NCI-H345 (cell line): ENCODE measurements at regions not wholly inside any gene's neighbourhood (a gene's known extent, or its start where the extent isn't known, plus 50 kb on each side); places are given as distances from the start of the nearest gene placed in this dataset.

Experiments
- DNase-seq: peaks from one replicate; lab custom pipeline; 2025; lab: John Stamatoyannopoulos, UW

DNA sequence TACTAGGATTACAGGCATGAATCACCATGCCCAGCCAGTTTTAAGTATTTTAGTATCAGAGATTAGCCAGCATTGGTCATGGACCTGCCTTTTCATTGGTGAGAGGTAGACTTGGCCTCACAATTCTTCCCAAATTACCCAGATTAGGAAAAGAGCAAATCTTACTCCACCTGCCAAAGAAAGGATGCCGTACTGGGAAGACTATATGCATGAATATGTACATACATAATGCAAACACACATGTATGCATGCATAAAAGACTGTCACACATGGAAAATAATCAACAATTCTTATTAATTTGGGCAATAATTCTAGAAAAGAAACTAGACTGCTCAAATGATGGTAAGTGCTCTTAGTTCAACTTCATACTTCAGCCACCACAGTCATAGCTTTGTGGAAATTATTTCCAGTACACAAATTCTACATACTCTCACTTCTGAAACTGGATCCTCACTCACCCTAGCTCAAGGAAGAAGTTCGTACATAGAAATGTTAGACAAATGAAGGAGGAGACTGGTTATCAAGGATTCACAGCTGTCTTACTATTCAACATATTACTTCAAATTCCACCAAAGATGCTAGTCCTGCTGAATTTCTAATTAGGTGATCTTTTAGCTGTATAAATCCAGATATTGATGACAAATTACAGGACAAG, 73.7 kb downstream of the MINAR2 start:
- DNase-seq = no peak

DNA sequence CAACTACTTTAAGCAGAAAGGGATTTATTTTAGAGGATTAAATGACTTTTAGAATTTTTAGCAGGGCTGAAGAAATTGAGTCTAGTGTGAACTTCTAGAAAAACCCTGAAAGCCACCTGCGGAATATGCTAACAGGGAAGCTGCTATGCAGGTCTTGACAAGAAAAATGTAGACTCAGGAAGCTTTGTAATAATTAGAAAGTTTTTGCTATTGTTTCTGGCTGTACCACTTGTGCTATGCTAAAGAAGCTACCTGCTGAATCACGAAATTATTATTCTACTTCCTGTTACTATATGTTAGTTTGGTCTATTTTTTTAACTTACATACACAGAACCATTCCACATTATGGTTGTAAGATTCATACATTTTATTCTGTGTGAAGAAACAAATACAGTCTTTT, 74.0 kb upstream of the CHSY3 start:
- DNase-seq = no peak

DNA sequence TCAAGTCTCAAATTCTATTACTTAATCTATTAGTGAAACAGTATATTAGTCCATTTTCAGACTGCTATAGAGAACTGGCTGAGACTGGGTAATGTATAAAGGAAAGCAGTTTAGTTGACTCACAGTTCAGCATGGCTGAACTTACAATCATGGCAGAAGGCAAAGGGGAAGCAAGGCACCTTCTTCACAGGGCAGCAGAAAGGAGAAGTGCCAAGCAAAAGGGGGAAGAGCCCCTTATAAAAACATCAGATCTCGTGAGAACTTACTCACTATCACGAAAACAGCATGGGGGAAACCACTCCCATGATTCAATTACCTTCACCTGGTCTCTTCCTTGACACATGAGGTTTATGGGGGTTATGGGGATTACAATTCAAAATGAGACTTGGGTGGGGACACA, 67.9 kb upstream of the CHSY3 start:
- DNase-seq = no peak

DNA sequence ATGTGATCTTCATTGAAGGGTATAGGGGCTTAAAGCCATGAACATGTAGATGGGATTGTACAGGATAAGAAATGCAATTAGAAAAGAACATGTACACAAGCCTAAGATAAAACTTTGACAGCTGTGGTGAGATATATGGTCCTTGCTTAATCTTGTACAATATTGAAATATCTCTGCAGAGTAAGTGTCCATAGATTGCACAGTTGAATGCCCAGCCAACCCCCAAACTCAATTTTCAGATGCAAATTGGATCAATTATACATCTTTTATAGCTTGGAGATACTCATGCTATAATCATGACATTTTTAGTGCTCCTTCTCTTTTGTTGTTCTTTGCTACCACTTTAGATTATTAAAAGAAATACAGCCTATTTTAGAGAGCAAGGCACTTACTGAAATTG, 59.5 kb upstream of the CHSY3 start:
- DNase-seq = no peak

DNA sequence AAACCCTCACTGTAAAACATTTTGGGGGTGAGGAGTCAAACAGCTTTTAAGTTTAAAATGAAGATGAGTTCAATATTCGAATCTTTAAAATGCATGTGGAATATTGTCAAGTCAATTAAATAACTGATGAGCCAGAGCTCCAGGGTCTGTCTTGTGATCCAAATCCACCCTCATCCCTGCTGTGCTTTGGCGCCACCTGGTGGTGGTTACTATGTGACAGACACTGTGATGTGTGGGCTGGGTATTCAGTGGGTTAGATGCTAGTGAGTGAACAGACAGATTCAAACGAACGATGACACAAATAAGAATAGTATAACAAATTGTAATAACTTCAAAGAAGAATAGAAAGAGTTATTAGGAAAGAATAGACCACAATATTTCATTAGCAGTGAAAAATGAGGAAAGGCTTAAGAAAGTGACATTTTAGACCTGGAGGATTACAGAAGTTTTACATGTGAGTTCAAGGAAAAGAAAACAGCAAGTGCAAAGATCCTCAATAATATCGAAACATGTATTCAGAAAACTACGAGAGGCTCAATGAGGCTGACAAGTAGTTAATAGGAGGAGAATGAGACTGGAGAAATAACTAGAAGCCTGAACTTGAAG, 51.4 kb upstream of the CHSY3 start:
- peak; percentile 28 for DNase-seq

DNA sequence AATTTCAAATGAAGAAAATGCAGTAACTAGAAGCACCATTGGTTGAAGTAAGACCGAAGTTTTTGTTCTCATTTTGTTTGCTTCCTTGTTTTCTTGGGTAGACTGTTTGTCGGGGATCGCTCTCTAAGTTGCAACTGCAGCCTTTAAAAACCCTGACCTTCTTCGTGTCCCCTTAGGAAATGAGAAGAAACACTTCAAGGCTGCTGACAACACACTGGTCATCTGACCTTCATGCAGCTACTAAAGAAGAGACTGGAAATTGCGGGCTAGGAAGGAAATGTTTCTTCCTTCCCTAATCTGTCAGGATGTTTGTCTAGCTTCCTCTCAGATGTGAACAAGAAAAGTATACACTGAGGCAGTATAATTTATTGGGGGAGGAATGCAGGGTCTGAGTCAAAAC, 50.7 kb upstream of the CHSY3 start:
- DNase-seq = no peak
